OCI-M1 (cell line): ENCODE measurements at regions not wholly inside any gene's neighbourhood (a gene's known extent, or its start where the extent isn't known, plus 50 kb on each side); places are given as distances from the start of the nearest gene placed in this dataset.
"Not testable (repeated sequence)": the region's sequence is repeated elsewhere in the genome, so short reads cannot be mapped to it uniquely, and the experiment has no call there.

Experiments used
- DNase-seq: peaks from one replicate; lab custom pipeline; 2025; lab: John Stamatoyannopoulos, UW

GRCh38 chrX:121433289-121433688 is 385.9 kb downstream of the GLUD2 start:
- no peak for DNase-seq

GRCh38 chrX:121437666-121438065 is 390.3 kb downstream of the GLUD2 start:
- DNase-seq = not testable (repeated sequence)

- no peak for DNase-seq
These were observed 408.5 kb downstream of the GLUD2 start for GRCh38 chrX:121455890-121456289.

- no peak for DNase-seq
These were observed 408.9 kb downstream of the GLUD2 start for GRCh38 chrX:121456315-121456714.

- DNase-seq = no peak
These were observed 409.7 kb downstream of the GLUD2 start for GRCh38 chrX:121457096-121457495.

GRCh38 chrX:121479406-121479805 is 432.0 kb downstream of the GLUD2 start:
- no peak for DNase-seq

- no peak for DNase-seq
These were observed 449.6 kb downstream of the GLUD2 start for GRCh38 chrX:121496966-121497365.

GRCh38 chrX:121504153-121504552 is 456.7 kb downstream of the GLUD2 start:
- DNase-seq = no peak

GRCh38 chrX:121546317-121546716 is 498.9 kb downstream of the GLUD2 start:
- no peak for DNase-seq

GRCh38 chrX:121558886-121559285 is 511.5 kb downstream of the GLUD2 start:
- DNase-seq = no peak

GRCh38 chrX:121562616-121563015 is 515.2 kb downstream of the GLUD2 start:
- no peak for DNase-seq

GRCh38 chrX:121569609-121570008 is 522.2 kb downstream of the GLUD2 start:
- DNase-seq = no peak

- no peak for DNase-seq
These were observed 522.8 kb downstream of the GLUD2 start for GRCh38 chrX:121570072-121570841.

GRCh38 chrX:121571333-121571732 is 523.9 kb downstream of the GLUD2 start:
- DNase-seq = no peak

GRCh38 chrX:121574384-121574783 is 527.0 kb downstream of the GLUD2 start:
- DNase-seq = not testable (repeated sequence)

- DNase-seq = peak; percentile 61
These were observed 531.8 kb downstream of the GLUD2 start for GRCh38 chrX:121579016-121579760.

GRCh38 chrX:121581885-121582284 is 534.5 kb downstream of the GLUD2 start:
- peak; percentile 17 for DNase-seq

GRCh38 chrX:121585626-121586025 is 538.2 kb downstream of the GLUD2 start:
- DNase-seq = no peak

GRCh38 chrX:121592884-121593283 is 545.5 kb downstream of the GLUD2 start:
- no peak for DNase-seq

GRCh38 chrX:121598356-121598755 is 550.9 kb downstream of the GLUD2 start:
- DNase-seq = no peak

GRCh38 chrX:121635141-121635540 is 587.7 kb downstream of the GLUD2 start:
- no peak for DNase-seq

GRCh38 chrX:121639781-121640180 is 592.4 kb downstream of the GLUD2 start:
- DNase-seq = no peak

- peak; percentile 49 for DNase-seq
These were observed 594.1 kb downstream of the GLUD2 start for GRCh38 chrX:121641560-121641959.
